MCF 10A (cell line): ENCODE measurements at regions not wholly inside any gene's neighbourhood (a gene's known extent, or its start where the extent isn't known, plus 50 kb on each side); places are given as distances from the start of the nearest gene placed in this dataset.

Experiments used
- BruUV-seq: library from RNA; stranded (reverse); fragments of 400-500 nt; replicated peaks from 2 replicates; lab custom pipeline; 2021; lab: Mats Ljungman, UMichigan
- CTCF ChIA-PET: fragments of 300-600 bp; sonication (Branson Sonifier 250); formaldehyde crosslinking; extraction: SDS; loops from one replicate; lab custom pipeline; 2021; ENCODE audit warnings: antibody characterized with exemption, inconsistent platforms; lab: Yijun Ruan, JAX
- POLR2A ChIA-PET: fragments of 300-600, 350-650 bp; sonication (Branson Sonifier 250); formaldehyde crosslinking; extraction: SDS; loops from one replicate; lab custom pipeline; 2020; ENCODE audit warnings: antibody characterized with exemption, inconsistent platforms; lab: Yijun Ruan, JAX
- DNase-seq: peaks from one replicate; pipeline ENCODE4 v3.0.0-alpha.2; 2018; ENCODE audit not compliant: unreplicated experiment
- H3K27ac Mint-ChIP-seq: one replicate; pipeline ENCODE4 v1.8.0; 2022; ENCODE audit warnings: mild to moderate bottlenecking, low read depth, mixed read lengths; ENCODE audit not compliant: unreplicated experiment
- H3K27me3 Mint-ChIP-seq: one replicate; pipeline ENCODE4 v1.8.0; 2022; ENCODE audit warnings: mixed read lengths; ENCODE audit not compliant: insufficient read depth, unreplicated experiment
- H3K36me3 Mint-ChIP-seq: one replicate; pipeline ENCODE4 v1.8.0; 2022; ENCODE audit warnings: mild to moderate bottlenecking, moderate library complexity, mixed read lengths; ENCODE audit not compliant: insufficient read depth, unreplicated experiment
- H3K4me1 Mint-ChIP-seq: one replicate; pipeline ENCODE4 v1.8.0; 2022; ENCODE audit warnings: mixed read lengths; ENCODE audit not compliant: insufficient read depth, unreplicated experiment
- H3K4me3 Mint-ChIP-seq: one replicate; pipeline ENCODE4 v1.8.0; 2022; ENCODE audit warnings: mild to moderate bottlenecking, moderate library complexity, mixed read lengths; ENCODE audit not compliant: unreplicated experiment
- H3K9me3 Mint-ChIP-seq: one replicate; pipeline ENCODE4 v1.8.0; 2022; ENCODE audit warnings: mixed read lengths; ENCODE audit not compliant: unreplicated experiment
- CTCF ChIP-seq: fragments of 200-600 bp; IDR thresholded peaks from one replicate; pipeline ENCODE4 v1.8.0; 2022; ENCODE audit warnings: antibody characterized with exemption, mild to moderate bottlenecking; ENCODE audit not compliant: unreplicated experiment
- intact Hi-C: fragments of 100-400 bp; cut with micrococcal nuclease; formaldehyde crosslinking; loops from 2 replicates; pipeline ENCODE4 v1.14.1; 2022

DNA sequence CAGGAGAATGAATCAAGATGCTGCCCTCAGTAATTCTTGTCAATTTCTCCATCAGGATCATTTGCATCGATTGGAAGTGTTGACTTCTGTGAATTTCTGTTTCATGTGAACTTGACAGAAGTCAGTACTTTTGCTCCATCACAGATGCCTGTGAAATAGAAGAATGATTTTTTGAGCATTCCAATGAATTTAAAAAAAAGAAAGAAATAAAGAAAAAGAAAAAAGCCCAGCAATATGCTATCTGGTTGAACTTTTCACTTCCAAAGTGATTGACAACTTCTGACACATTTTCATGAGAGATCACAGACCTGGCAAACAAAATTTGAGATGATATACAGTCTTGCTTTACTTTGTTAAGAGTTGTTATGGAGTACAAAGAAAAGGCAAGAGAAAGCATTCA, 175.3 kb downstream of the RWDD3 start:
- Mint-ChIP-seq H3K9me3 (no peaks in the 10 kb centered on the region), H3K36me3 (no peaks in the 10 kb centered on the region), H3K27ac (no peak overlapping the region), H3K4me3 (no peak overlapping the region), H3K4me1 (no peaks in the 10 kb centered on the region), H3K27me3 (peaks cover 38% of the 10 kb centered on the region)
- intact Hi-C loops, result no loop called here
- TF ChIP-seq CTCF, result no peak
- POLR2A ChIA-PET, result no interaction called here
- CTCF ChIA-PET, result no interaction called here
- DNase-seq, result no peak
- no TSS peak for BruUV-seq

- Mint-ChIP-seq H3K9me3 (no peaks in the 10 kb centered on the region), H3K27ac (no peak overlapping the region), H3K36me3 (no peaks in the 10 kb centered on the region), H3K4me1 (no peaks in the 10 kb centered on the region), H3K4me3 (no peak overlapping the region), H3K27me3 (peaks cover 38% of the 10 kb centered on the region)
- DNase-seq, result no peak
- ChIA-PET POLR2A (no interaction called here), CTCF (interaction anchor here (0.6 kb wide), 1 partner anchor 1765 kb away, joined by 3 read pairs; no protein-coding TSS in a partner anchor)
- TF ChIP-seq CTCF, result no peak
- no TSS peak for BruUV-seq
- intact Hi-C loops, result no loop called here
These were observed 175.9 kb downstream of the RWDD3 start for GRCh38 chr1:95409901-95410300.

DNA sequence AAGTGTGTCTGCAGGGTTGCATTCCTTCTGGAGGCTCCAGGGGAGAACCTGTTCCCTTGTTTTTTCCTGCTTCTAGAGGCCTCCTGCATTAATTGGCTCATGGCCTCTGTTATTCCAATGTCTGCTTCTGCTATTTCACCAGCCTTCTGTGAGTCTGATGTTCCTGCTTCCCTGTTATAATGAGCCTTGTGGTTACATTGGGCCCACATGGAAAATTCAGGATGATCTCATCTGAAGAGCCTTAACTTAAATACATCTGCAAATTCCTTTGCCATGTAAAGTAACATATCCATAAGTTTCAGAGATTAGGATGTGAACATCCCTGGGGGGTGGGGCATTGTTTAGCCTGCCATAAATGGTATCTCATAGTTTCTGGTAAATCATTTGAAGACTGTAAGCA, 181.1 kb downstream of the RWDD3 start:
- ChIA-PET POLR2A (no interaction called here), CTCF (no interaction called here)
- Mint-ChIP-seq H3K4me3 (no peak overlapping the region), H3K9me3 (no peaks in the 10 kb centered on the region), H3K4me1 (no peaks in the 10 kb centered on the region), H3K36me3 (no peaks in the 10 kb centered on the region), H3K27ac (no peak overlapping the region), H3K27me3 (peaks cover 14% of the 10 kb centered on the region)
- no peak for TF ChIP-seq CTCF
- intact Hi-C loops, result no loop called here
- no peak for DNase-seq
- no TSS peak for BruUV-seq

- no TSS peak for BruUV-seq
- intact Hi-C loops, result no loop called here
- DNase-seq, result no peak
- Mint-ChIP-seq H3K4me1 (no peaks in the 10 kb centered on the region), H3K36me3 (no peaks in the 10 kb centered on the region), H3K27ac (no peak overlapping the region), H3K4me3 (no peak overlapping the region), H3K27me3 (no peaks in the 10 kb centered on the region), H3K9me3 (no peaks in the 10 kb centered on the region)
- CTCF ChIA-PET, result no interaction called here
- TF ChIP-seq CTCF, result no peak
- POLR2A ChIA-PET, result no interaction called here
These were observed 192.8 kb downstream of the RWDD3 start for GRCh38 chr1:95426772-95427171.
